ENCODE measurements at regions not wholly inside any gene's neighbourhood (a gene's known extent, or its start where the extent isn't known, plus 50 kb on each side); places are given as distances from the start of the nearest gene placed in this dataset.

DNA sequence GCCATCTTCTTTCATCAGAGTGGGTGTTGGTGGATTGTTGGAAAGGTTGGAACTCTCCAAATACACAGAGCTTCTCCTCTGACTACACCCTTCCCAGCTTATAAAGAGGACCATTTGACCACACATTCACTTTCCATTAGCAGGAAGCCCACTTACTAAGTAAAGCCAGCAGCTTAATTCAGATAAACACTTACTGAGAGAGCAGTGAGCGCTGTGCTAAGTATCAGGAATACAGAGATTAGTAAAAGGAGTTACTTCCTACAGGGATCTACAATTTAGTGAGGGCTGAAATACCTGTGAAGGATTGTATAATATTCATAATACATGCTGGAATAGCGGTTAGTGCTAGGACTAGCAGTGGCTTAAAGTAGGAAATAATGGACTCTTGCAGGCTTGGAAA, 343.0 kb downstream of the NYAP2 start:
- no peak for DNase-seq (ENCODE audit: extremely low read depth, low read depth)
- TF ChIP-seq, protein P1, sequence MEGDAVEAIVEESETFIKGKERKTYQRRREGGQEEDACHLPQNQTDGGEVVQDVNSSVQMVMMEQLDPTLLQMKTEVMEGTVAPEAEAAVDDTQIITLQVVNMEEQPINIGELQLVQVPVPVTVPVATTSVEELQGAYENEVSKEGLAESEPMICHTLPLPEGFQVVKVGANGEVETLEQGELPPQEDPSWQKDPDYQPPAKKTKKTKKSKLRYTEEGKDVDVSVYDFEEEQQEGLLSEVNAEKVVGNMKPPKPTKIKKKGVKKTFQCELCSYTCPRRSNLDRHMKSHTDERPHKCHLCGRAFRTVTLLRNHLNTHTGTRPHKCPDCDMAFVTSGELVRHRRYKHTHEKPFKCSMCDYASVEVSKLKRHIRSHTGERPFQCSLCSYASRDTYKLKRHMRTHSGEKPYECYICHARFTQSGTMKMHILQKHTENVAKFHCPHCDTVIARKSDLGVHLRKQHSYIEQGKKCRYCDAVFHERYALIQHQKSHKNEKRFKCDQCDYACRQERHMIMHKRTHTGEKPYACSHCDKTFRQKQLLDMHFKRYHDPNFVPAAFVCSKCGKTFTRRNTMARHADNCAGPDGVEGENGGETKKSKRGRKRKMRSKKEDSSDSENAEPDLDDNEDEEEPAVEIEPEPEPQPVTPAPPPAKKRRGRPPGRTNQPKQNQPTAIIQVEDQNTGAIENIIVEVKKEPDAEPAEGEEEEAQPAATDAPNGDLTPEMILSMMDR (IDR thresholded peaks at IDR 0.05; ENCODE audit: low read depth, low read length, missing control alignments), result no peak
- H3K4me3 ChIP-seq (replicated peaks; ENCODE audit: low read depth, low read length), result no peak overlapping the region

DNA sequence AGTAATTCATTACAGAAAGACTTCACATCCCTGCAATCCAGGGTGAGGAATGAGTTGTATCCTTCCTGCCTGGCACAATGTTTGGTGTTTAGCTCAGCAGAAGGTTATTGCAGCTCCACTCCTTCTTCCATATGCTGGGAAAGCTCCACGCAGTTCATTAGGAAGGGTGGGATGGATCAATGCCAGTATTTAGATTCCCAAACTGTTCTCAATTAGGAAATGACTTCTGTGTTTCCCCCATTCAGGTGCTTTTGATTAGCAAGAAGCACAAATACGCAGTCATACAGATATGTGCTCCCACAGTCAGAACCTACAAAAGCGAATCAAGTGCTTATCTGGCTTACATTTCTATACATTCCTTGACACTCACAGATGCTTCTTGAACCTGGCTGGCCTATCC, 340.6 kb downstream of the NYAP2 start:
- H3K4me3 ChIP-seq (replicated peaks; ENCODE audit: low read depth, low read length), result no peak overlapping the region
- DNase-seq (ENCODE audit: extremely low read depth, low read depth), result peak; percentile 90
- TF ChIP-seq, protein P1 (IDR thresholded peaks at IDR 0.05; ENCODE audit: low read depth, low read length, missing control alignments), result no peak

DNA sequence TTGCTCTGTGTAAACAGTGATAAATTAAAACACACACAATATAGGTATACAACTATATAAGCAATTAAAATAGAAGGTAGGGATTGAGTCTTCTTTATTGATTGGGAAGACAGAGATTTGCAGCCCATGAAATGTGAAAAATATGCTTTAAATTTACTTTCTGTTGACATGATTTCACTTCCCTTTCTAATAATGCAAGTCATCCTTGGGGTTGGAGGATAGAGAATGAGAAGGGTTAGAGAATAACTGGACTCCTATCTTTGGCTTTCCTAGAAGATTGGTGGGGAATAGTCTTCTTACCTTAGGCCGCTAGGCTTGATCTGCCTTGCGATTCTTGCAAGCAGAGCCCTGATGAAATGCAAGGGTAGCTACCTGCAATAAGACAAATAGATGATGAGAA, 339.8 kb downstream of the NYAP2 start:
- no peak overlapping the region for H3K4me3 ChIP-seq (replicated peaks; ENCODE audit: low read depth, low read length)
- TF ChIP-seq, protein P1 (IDR thresholded peaks at IDR 0.05; ENCODE audit: low read depth, low read length, missing control alignments), result no peak
- no peak for DNase-seq (ENCODE audit: extremely low read depth, low read depth)

DNA sequence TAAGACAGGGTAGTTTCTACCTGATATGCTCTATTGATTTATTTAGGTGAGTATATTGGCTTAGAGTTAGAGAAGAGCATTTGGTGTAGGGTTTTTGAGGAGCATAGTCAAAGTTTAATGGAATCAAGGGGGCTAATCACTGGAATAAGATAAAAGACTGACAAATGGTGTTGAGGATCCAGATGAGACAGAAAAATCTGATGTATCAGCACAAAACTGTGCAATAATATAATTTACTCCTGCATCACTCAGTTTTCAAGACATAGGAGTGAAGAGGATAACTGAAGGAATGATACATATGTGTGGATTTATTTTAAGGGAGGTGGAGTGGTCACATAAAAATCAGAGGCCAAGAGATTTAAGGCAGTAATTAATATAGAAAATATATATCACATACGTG, 339.2 kb downstream of the NYAP2 start:
- TF ChIP-seq, protein P1 (IDR thresholded peaks at IDR 0.05; ENCODE audit: low read depth, low read length, missing control alignments), result no peak
- DNase-seq (ENCODE audit: extremely low read depth, low read depth), result no peak
- no peak overlapping the region for H3K4me3 ChIP-seq (replicated peaks; ENCODE audit: low read depth, low read length)

DNA sequence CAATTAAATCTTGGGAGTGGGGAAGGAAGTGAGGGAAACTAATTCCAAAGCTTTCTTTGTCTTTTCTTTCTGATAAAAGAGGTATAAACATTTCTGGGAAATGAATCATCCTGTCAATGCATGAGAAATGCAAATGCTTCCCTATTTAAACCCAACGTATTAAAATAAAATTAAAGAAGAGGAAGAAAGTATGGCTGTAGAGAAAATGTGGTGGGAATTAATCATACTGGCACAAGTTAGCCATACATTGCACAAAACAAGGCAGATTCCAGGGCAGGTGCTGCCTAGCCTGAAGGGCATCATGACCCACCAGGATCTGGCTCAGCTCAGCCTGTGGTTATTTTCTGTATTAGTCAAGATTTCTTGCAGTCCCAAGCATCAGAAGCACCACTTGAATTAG, 338.0 kb downstream of the NYAP2 start:
- DNase-seq (ENCODE audit: extremely low read depth, low read depth), result no peak
- TF ChIP-seq, protein P1 (IDR thresholded peaks at IDR 0.05; ENCODE audit: low read depth, low read length, missing control alignments), result no peak
- H3K4me3 ChIP-seq (replicated peaks; ENCODE audit: low read depth, low read length), result no peak overlapping the region

DNA sequence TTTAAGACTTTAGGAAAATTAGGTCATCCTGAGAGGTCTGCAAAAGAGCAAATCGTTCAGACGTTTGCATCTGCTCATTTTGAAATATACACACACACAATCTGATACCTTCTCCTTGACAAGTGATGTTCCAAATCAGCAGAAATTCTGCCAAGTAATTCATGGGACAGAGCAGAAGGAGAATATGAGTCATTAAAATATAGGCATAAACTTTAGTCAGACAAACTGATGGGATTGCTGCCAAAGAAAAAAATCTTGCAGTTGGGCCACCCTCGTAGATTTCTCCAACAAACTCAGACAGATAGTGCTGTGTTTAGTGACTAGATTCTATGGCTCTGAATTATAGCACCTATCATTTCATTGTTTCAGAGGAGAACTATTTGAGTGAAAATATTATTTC, 336.3 kb downstream of the NYAP2 start:
- TF ChIP-seq, protein P1 (IDR thresholded peaks at IDR 0.05; ENCODE audit: low read depth, low read length, missing control alignments), result no peak
- no peak overlapping the region for H3K4me3 ChIP-seq (replicated peaks; ENCODE audit: low read depth, low read length)
- DNase-seq (ENCODE audit: extremely low read depth, low read depth), result peak; percentile 57

DNA sequence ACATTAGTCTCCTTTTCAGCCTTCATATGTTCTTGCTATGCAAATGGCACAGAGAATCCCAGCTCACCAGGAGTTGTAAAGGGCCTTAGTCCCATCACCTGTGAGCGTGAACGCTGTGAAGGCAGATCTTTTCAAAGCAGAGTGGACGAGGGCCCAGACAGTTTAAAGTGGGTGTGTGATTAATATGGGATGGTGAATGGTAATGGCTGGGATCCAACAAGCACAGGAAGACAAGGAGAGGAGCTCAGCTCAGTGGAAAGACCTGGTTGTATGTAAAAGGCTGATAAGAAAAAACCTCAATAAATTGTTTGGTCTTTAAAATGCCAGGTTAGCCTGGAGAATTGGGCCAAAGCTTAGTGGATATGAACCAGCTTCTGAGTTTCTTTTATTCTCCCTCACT, 326.2 kb downstream of the NYAP2 start:
- TF ChIP-seq, protein P1 (IDR thresholded peaks at IDR 0.05; ENCODE audit: low read depth, low read length, missing control alignments), result no peak
- no peak for DNase-seq (ENCODE audit: extremely low read depth, low read depth)
- H3K4me3 ChIP-seq (replicated peaks; ENCODE audit: low read depth, low read length), result no peak overlapping the region

All from HFF-Myc (cell line).